PC-9 (cell line): ENCODE measurements at regions not wholly inside any gene's neighbourhood (a gene's known extent, or its start where the extent isn't known, plus 50 kb on each side); places are given as distances from the start of the nearest gene placed in this dataset.

ENCODE experiments used
- BruUV-seq: library from RNA; stranded (reverse); fragments of 400-500 nt; replicated peaks from 2 replicates; lab custom pipeline; 2021; lab: Mats Ljungman, UMichigan
- CTCF ChIA-PET: fragments of 300-600 bp; sonication (Branson Sonifier 250); formaldehyde crosslinking; loops from one replicate; lab custom pipeline; 2022; ENCODE audit warnings: antibody characterized with exemption; lab: Charles Lee
- POLR2A ChIA-PET: fragments of 300-600 bp; sonication (Branson Sonifier 250); formaldehyde crosslinking; loops from one replicate; lab custom pipeline; 2022; ENCODE audit warnings: antibody characterized with exemption; ENCODE audit not compliant: unreplicated experiment; lab: Charles Lee
- DNase-seq, 2 experiments: peaks; one replicate each; pipeline versions ENCODE4 v3.0.0 to v3.0.0-alpha.2; 2015 to 2022; ENCODE audit warnings: mixed read lengths in 1 of 2
- H2AFZ ChIP-seq: fragments of 200-600 bp; sonication (generic); 2 replicates; pipeline ENCODE4 v1.8.1; 2017; ENCODE audit warnings: antibody characterized with exemption
- H3F3A ChIP-seq: fragments of 200-600 bp; sonication (generic); 2 replicates; pipeline ENCODE4 v1.8.1; 2017; ENCODE audit warnings: antibody characterized with exemption, mild to moderate bottlenecking, low read depth; ENCODE audit not compliant: insufficient read depth
- H3K27ac ChIP-seq: fragments of 200-600 bp; sonication (generic); 2 replicates; pipeline ENCODE4 v1.6.1; 2016; ENCODE audit warnings: mixed run types
- H3K27me3 ChIP-seq: fragments of 200-600 bp; sonication (generic); 2 replicates; pipeline ENCODE4 v1.6.1; 2016; ENCODE audit warnings: low read depth, mixed run types; ENCODE audit not compliant: insufficient read depth
- H3K36me3 ChIP-seq: fragments of 200-600 bp; sonication (generic); 2 replicates; pipeline ENCODE4 v1.6.1; 2016; ENCODE audit warnings: low read depth, mixed run types
- H3K4me1 ChIP-seq: fragments of 200-600 bp; sonication (generic); replicated peaks from 2 replicates; pipeline ENCODE4 v1.6.1; 2016; ENCODE audit warnings: mixed run types; ENCODE audit not compliant: insufficient read depth
- H3K4me2 ChIP-seq: fragments of 200-600 bp; sonication (generic); 2 replicates; pipeline ENCODE4 v1.6.1; 2017; ENCODE audit warnings: mixed run types
- H3K4me3 ChIP-seq: fragments of 200-600 bp; sonication (generic); 2 replicates; pipeline ENCODE4 v1.6.1; 2016; ENCODE audit warnings: mixed run types
- H3K79me2 ChIP-seq: fragments of 200-600 bp; sonication (generic); 2 replicates; pipeline ENCODE4 v1.6.1; 2017; ENCODE audit warnings: low read depth, mixed run types
- H3K9me2 ChIP-seq: fragments of 200-600 bp; sonication (generic); 2 replicates; pipeline ENCODE4 v1.8.1; 2017; ENCODE audit warnings: mild to moderate bottlenecking; ENCODE audit not compliant: insufficient read depth
- H3K9me3 ChIP-seq: fragments of 200-600 bp; sonication (generic); 2 replicates; pipeline ENCODE4 v1.8.1; 2016; ENCODE audit warnings: low read depth; ENCODE audit not compliant: insufficient read depth
- H4K20me1 ChIP-seq: fragments of 200-600 bp; sonication (generic); 2 replicates; pipeline ENCODE4 v1.8.1; 2017; ENCODE audit not compliant: insufficient read depth
- EZH2 ChIP-seq: fragments of 200-600 bp; sonication (generic); IDR thresholded peaks from 2 replicates; pipeline ENCODE4 v1.8.0; 2017; ENCODE audit warnings: antibody characterized with exemption, low read depth
- intact Hi-C: fragments of 100-400 bp; cut with micrococcal nuclease; formaldehyde crosslinking; loops from one replicate; pipeline ENCODE4 v1.10.0; 2022; ENCODE audit not compliant: unreplicated experiment
- TF ChIP-seq, protein P1 (sequence below): fragments of 200-600 bp; sonication (generic); conservative IDR thresholded peaks from 2 replicates; pipeline ENCODE4 v1.6.1; 2017; ENCODE audit warnings: mixed run types, antibody characterized with exemption, mild to moderate bottlenecking, moderate library complexity

DNA sequence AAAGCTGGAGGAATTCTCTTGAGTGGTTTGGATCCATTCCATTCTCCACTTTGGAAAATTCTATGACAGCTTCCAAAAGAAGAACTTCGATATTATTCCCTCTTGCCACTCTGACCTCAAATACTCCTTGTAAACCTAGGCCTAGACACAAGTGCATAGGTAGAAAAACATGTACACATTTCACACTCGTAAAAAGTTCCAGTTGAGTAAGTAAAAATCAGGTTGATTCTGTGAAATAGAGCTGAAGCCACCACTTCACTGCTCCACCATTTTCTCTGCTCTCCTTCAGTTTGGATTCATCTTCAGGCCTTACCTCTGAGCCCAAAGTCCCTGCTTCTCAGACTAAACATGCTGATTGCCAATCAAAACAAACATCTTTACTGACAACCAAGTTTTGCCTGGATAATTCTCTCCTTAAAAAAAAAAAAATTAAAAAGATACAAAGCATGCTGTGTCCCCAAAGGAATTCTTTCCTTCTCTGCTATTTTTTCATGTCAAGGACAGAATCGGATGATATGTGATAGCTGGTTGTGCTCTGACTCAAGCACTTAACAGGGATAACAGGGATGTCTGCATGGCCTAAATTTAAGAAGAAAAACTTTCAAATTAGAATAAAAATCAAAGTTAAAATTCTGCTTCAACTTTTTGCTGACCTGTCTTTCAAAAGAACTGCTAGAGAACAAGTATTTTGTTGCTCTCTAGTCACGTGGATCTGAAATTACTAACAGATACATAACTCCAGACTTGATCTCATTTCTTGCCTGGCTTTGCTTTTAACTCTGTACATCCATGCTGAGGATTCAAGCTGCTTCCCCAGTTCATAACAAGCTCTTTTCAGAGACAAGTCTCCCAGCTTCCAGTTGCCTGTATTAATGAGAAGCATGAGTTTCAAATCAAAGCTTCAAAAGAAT, 420.9 kb upstream of the INTU start:
- Histone ChIP-seq H3K27me3 (no peaks in the 10 kb centered on the region), H3K4me3 (no peak overlapping the region), H3K4me2 (no peak overlapping the region), H3K79me2 (no peaks in the 10 kb centered on the region), H3K4me1 (no peaks in the 10 kb centered on the region), H3K9me2 (no peaks in the 10 kb centered on the region), H3K9me3 (no peaks in the 10 kb centered on the region), H2AFZ (no peak overlapping the region), H3F3A (no peaks in the 10 kb centered on the region), H3K36me3 (no peaks in the 10 kb centered on the region), H4K20me1 (no peaks in the 10 kb centered on the region), H3K27ac (no peak overlapping the region)
- BruUV-seq: no TSS peak
- intact Hi-C loops: no loop called here
- DNase-seq: peak in 1 of 2 experiments; percentile 13
- ChIA-PET CTCF (no interaction called here), POLR2A (no interaction called here)
- TF ChIP-seq, protein P1, sequence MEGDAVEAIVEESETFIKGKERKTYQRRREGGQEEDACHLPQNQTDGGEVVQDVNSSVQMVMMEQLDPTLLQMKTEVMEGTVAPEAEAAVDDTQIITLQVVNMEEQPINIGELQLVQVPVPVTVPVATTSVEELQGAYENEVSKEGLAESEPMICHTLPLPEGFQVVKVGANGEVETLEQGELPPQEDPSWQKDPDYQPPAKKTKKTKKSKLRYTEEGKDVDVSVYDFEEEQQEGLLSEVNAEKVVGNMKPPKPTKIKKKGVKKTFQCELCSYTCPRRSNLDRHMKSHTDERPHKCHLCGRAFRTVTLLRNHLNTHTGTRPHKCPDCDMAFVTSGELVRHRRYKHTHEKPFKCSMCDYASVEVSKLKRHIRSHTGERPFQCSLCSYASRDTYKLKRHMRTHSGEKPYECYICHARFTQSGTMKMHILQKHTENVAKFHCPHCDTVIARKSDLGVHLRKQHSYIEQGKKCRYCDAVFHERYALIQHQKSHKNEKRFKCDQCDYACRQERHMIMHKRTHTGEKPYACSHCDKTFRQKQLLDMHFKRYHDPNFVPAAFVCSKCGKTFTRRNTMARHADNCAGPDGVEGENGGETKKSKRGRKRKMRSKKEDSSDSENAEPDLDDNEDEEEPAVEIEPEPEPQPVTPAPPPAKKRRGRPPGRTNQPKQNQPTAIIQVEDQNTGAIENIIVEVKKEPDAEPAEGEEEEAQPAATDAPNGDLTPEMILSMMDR: no peak
- no peak for TF ChIP-seq EZH2

DNA sequence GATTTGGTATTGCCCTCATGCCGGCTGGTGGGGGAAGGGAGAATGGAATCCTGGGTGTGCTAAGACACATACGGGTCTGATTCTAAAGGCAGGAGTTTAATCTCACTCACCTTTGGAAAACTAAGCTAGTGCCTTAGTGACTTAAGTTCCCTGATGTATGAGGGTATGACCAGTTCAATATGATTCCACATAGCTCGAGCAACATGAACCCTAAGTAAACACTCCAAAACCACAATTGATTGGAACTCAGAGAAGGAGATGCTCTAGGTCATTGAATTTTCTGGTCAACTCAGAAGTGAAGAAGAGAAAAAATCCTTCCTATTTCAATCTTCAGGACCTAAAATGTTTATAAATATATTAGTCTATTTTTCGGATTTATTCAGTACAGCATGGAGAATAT, 420.1 kb upstream of the INTU start:
- Histone ChIP-seq H2AFZ (no peak overlapping the region), H3K4me3 (no peak overlapping the region), H3K79me2 (no peaks in the 10 kb centered on the region), H4K20me1 (no peaks in the 10 kb centered on the region), H3K27me3 (no peaks in the 10 kb centered on the region), H3K4me2 (no peak overlapping the region), H3K4me1 (no peaks in the 10 kb centered on the region), H3F3A (no peaks in the 10 kb centered on the region), H3K27ac (no peak overlapping the region), H3K9me3 (no peaks in the 10 kb centered on the region), H3K36me3 (no peaks in the 10 kb centered on the region), H3K9me2 (no peaks in the 10 kb centered on the region)
- TF ChIP-seq, protein P1: no peak
- TF ChIP-seq EZH2: no peak
- POLR2A ChIA-PET: no interaction called here
- no peak for DNase-seq
- CTCF ChIA-PET: no interaction called here
- no TSS peak for BruUV-seq
- intact Hi-C loops: no loop called here

DNA sequence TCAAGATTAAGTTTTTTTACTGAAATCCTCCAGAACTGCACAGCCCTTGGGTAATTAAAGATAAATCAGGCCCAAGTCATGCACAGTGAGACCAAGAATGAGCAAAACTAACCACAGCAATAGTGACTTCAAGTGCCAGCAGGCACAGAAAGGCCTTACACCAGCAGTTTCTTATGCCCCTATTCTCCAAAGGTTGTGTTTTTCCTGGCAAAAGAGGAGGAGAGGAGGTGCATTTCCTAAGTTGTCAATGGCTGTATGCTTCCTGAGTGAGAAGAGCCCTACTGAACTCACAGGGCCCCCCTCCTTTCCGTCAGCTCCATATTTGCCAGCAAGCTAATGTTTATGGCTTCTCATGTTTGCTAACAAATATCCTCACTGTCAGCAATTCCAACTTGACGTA, 418.7 kb upstream of the INTU start:
- Histone ChIP-seq H3K4me3 (no peak overlapping the region), H3K79me2 (no peaks in the 10 kb centered on the region), H3K4me1 (no peaks in the 10 kb centered on the region), H2AFZ (no peak overlapping the region), H3F3A (no peaks in the 10 kb centered on the region), H3K9me3 (no peaks in the 10 kb centered on the region), H3K36me3 (no peaks in the 10 kb centered on the region), H3K27me3 (no peaks in the 10 kb centered on the region), H3K4me2 (no peak overlapping the region), H3K27ac (no peak overlapping the region), H4K20me1 (no peaks in the 10 kb centered on the region), H3K9me2 (no peaks in the 10 kb centered on the region)
- DNase-seq: no peak
- intact Hi-C loops: no loop called here
- POLR2A ChIA-PET: no interaction called here
- BruUV-seq: no TSS peak
- CTCF ChIA-PET: no interaction called here
- TF ChIP-seq EZH2: no peak
- TF ChIP-seq, protein P1: no peak
